DOHH2 (cell line): ENCODE measurements at regions not wholly inside any gene's neighbourhood (a gene's known extent, or its start where the extent isn't known, plus 50 kb on each side); places are given as distances from the start of the nearest gene placed in this dataset.

Source experiments
- CTCF ChIP-seq: fragments of 200-600 bp; sonication (generic); IDR thresholded peaks from one replicate; pipeline ENCODE4 v1.5.1; 2014; ENCODE audit warnings: antibody characterized with exemption, mild to moderate bottlenecking, low read depth, low read length; ENCODE audit not compliant: poor library complexity, severe bottlenecking
- EZH2phosphoT487 ChIP-seq: fragments of 200-600 bp; sonication (generic); IDR thresholded peaks from 2 replicates; pipeline ENCODE4 v1.6.1; 2017; ENCODE audit warnings: borderline replicate concordance, mild to moderate bottlenecking, antibody characterized with exemption, low read length, moderate library complexity, mixed read lengths

GRCh38 chr17:69961501-69962145 lies 113.4 kb upstream of the KCNJ16 start:
- TF ChIP-seq CTCF, result no peak
- no peak for TF ChIP-seq EZH2phosphoT487
